Esophagus muscularis mucosa (tissue), 3 donors: ENCODE measurements at regions not wholly inside any gene's neighbourhood (a gene's known extent, or its start where the extent isn't known, plus 50 kb on each side); places are given as distances from the start of the nearest gene placed in this dataset.

Experiments used
- POLR2A ChIP-seq: fragments of 450-650 bp; IDR thresholded peaks from one replicate; pipeline ENCODE4 v1.6.1; 2017; ENCODE audit warnings: antibody characterized with exemption, moderate library complexity, mild to moderate bottlenecking, low read depth
- POLR2AphosphoS5 ChIP-seq, 2 donors: sonication (generic); formaldehyde crosslinking; IDR thresholded peaks; one replicate each; pipeline ENCODE4 v1.6.1; 2017; ENCODE audit warnings: antibody characterized with exemption in 2 of 2
- TF ChIP-seq, protein P1 (sequence below), 3 experiments: fragments of 200-600 bp in 2 of 3; fragments of 450-650 bp in 1 of 3; sonication (generic) in 2 of 3; IDR thresholded peaks; one replicate each; pipeline ENCODE4 v1.5.1; 2017 to 2019; ENCODE audit warnings: antibody characterized with exemption in 3 of 3, mild to moderate bottlenecking in 2 of 3, moderate library complexity in 1 of 3

DNA sequence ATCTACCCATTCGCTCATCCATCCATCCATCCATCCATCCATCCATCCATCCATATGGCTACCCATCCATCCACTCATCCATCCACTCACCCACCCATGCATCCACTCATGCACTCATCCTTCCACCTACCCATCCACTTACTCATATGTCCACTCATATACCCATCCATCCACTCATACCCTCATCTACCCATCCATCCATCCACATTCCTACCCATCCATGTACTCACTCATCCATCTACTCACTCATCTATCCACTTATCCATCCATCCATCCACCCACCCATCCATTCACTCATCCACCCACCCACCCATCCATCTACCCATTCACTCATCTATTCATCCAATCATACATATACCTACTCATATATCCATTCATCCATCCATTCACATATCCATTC is 112.0 kb downstream of the RBFOX3 start:
- TF ChIP-seq, protein P1, sequence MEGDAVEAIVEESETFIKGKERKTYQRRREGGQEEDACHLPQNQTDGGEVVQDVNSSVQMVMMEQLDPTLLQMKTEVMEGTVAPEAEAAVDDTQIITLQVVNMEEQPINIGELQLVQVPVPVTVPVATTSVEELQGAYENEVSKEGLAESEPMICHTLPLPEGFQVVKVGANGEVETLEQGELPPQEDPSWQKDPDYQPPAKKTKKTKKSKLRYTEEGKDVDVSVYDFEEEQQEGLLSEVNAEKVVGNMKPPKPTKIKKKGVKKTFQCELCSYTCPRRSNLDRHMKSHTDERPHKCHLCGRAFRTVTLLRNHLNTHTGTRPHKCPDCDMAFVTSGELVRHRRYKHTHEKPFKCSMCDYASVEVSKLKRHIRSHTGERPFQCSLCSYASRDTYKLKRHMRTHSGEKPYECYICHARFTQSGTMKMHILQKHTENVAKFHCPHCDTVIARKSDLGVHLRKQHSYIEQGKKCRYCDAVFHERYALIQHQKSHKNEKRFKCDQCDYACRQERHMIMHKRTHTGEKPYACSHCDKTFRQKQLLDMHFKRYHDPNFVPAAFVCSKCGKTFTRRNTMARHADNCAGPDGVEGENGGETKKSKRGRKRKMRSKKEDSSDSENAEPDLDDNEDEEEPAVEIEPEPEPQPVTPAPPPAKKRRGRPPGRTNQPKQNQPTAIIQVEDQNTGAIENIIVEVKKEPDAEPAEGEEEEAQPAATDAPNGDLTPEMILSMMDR (IDR thresholded peaks at IDR 0.05): no peak
- no peak for TF ChIP-seq POLR2AphosphoS5 (IDR thresholded peaks at IDR 0.05)
- no peak for TF ChIP-seq POLR2A
